Esophagus muscularis mucosa (tissue), 4 donors: ENCODE measurements at regions not wholly inside any gene's neighbourhood (a gene's known extent, or its start where the extent isn't known, plus 50 kb on each side); places are given as distances from the start of the nearest gene placed in this dataset.

Experiments used
- DNase-seq: peaks from one replicate; pipeline ENCODE4 v3.0.0-alpha.2; 2017; ENCODE audit errors: extremely low spot score
- H3K27ac ChIP-seq, 4 donors: fragments of 200-600 bp; sonication (generic); replicated peaks in 1 of 4; 1 replicate in 3 of 4; 2 replicates in 1 of 4; pipeline ENCODE4 v1.5.1; 2016 to 2019; ENCODE audit warnings: mild to moderate bottlenecking in 1 of 4
- H3K27me3 ChIP-seq, 4 donors: fragments of 200-600 bp; sonication (generic); one replicate each; pipeline versions ENCODE4 v1.5.1 to v1.6.0; 2016 to 2019
- H3K36me3 ChIP-seq, 4 donors: fragments of 200-600 bp; sonication (generic); one replicate each; pipeline ENCODE4 v1.5.1; 2016 to 2019
- H3K4me1 ChIP-seq, 4 donors: fragments of 200-600 bp; sonication (generic); one replicate each; pipeline ENCODE4 v1.5.1; 2016 to 2019
- H3K4me3 ChIP-seq, 4 donors: fragments of 200-600 bp; sonication (generic); 1 replicate in 2 of 4; 2 replicates in 2 of 4; pipeline ENCODE4 v1.5.1; 2016 to 2019; ENCODE audit warnings: mild to moderate bottlenecking in 4 of 4, moderate library complexity in 1 of 4
- H3K9me3 ChIP-seq, 4 donors: fragments of 200-600 bp; sonication (generic); 1 replicate in 3 of 4; 2 replicates in 1 of 4; pipeline ENCODE4 v1.5.1; 2016 to 2019
- CTCF ChIP-seq, 3 experiments: fragments of 200-600 bp in 2 of 3; fragments of 450-650 bp in 1 of 3; sonication (generic) in 2 of 3; IDR thresholded peaks; one replicate each; pipeline ENCODE4 v1.5.1; 2017 to 2019; ENCODE audit warnings: antibody characterized with exemption in 3 of 3, mild to moderate bottlenecking in 2 of 3, moderate library complexity in 1 of 3
- EP300 ChIP-seq: sonication (generic); formaldehyde crosslinking; IDR thresholded peaks from one replicate; pipeline ENCODE4 v1.6.1; 2017; ENCODE audit warnings: antibody characterized with exemption
- POLR2A ChIP-seq: fragments of 450-650 bp; IDR thresholded peaks from one replicate; pipeline ENCODE4 v1.6.1; 2017; ENCODE audit warnings: antibody characterized with exemption, moderate library complexity, mild to moderate bottlenecking, low read depth
- POLR2AphosphoS5 ChIP-seq, 2 donors: sonication (generic); formaldehyde crosslinking; IDR thresholded peaks; one replicate each; pipeline ENCODE4 v1.6.1; 2017; ENCODE audit warnings: antibody characterized with exemption in 2 of 2
- WGBS: methylation state at CpG from one replicate; pipeline ENCODE4 v1.1.5; 2018; 5-methylcytosine and 5-hydroxymethylcytosine counted together
- intact Hi-C: fragments of 100-400 bp; cut with DNase I; formaldehyde crosslinking; loops from one replicate; pipeline ENCODE4 v1.15.1; 2023

GRCh38 chr5:167608390-167609272, 682.8 kb upstream of the WWC1 start:
- no peak for DNase-seq
- intact Hi-C loops: no loop called here
- Histone ChIP-seq H3K27ac (no peak overlapping the region), H3K4me3 (no peak overlapping the region), H3K27me3 (no peaks in the 10 kb centered on the region), H3K9me3 (peaks cover 0 to 3% (median 0%) of the 10 kb centered on the region in 4 donors), H3K36me3 (no peaks in the 10 kb centered on the region), H3K4me1 (no peaks in the 10 kb centered on the region)
- TF ChIP-seq EP300 (no peak), POLR2AphosphoS5 (IDR thresholded peaks at IDR 0.05) (no peak)
- WGBS: 87% methylated on average over 13 of the region's 13 CpGs

- WGBS: 59% methylated on average over 8 of the region's 8 CpGs
- no peak overlapping the region for H3K27ac ChIP-seq
- H3K4me3 ChIP-seq: no peak overlapping the region
- H3K27me3 ChIP-seq: no peaks in the 10 kb centered on the region
- H3K9me3 ChIP-seq: no peaks in the 10 kb centered on the region
- H3K36me3 ChIP-seq: no peaks in the 10 kb centered on the region
- H3K4me1 ChIP-seq: no peaks in the 10 kb centered on the region
- DNase-seq: no peak
- no peak for TF ChIP-seq EP300
- TF ChIP-seq CTCF (IDR thresholded peaks at IDR 0.05): no peak
- TF ChIP-seq POLR2AphosphoS5 (IDR thresholded peaks at IDR 0.05): no peak
- no peak for TF ChIP-seq POLR2A
- intact Hi-C loops: no loop called here
Measured at GRCh38 chr5:167614294-167615021, 677.0 kb upstream of the WWC1 start.

- no peak overlapping the region for H3K27ac ChIP-seq
- no peaks in the 10 kb centered on the region for H3K9me3 ChIP-seq
- H3K27me3 ChIP-seq: no peaks in the 10 kb centered on the region
- TF ChIP-seq CTCF (IDR thresholded peaks at IDR 0.05): no peak
- no peak for TF ChIP-seq EP300
- TF ChIP-seq POLR2A: no peak
- no peak for TF ChIP-seq POLR2AphosphoS5 (IDR thresholded peaks at IDR 0.05)
- no peaks in the 10 kb centered on the region for H3K4me1 ChIP-seq
- no peaks in the 10 kb centered on the region for H3K36me3 ChIP-seq
- DNase-seq: no peak
- no peak overlapping the region for H3K4me3 ChIP-seq
- intact Hi-C loops: no loop called here
- WGBS: 71% methylated on average over 2 of the region's 2 CpGs
Measured at GRCh38 chr5:167616043-167616890, 675.2 kb upstream of the WWC1 start.

- TF ChIP-seq POLR2A: no peak
- no peak for TF ChIP-seq CTCF (IDR thresholded peaks at IDR 0.05)
- TF ChIP-seq POLR2AphosphoS5 (IDR thresholded peaks at IDR 0.05): no peak
- no peak for TF ChIP-seq EP300
- no peaks in the 10 kb centered on the region for H3K4me1 ChIP-seq
- intact Hi-C loops: no loop called here
- H3K4me3 ChIP-seq: no peak overlapping the region
- H3K27ac ChIP-seq: no peak overlapping the region
- no peaks in the 10 kb centered on the region for H3K27me3 ChIP-seq
- 67% methylated on average over 3 of the region's 3 CpGs for WGBS
- H3K36me3 ChIP-seq: no peaks in the 10 kb centered on the region
- DNase-seq: no peak
- H3K9me3 ChIP-seq: no peaks in the 10 kb centered on the region
Measured at GRCh38 chr5:167623354-167623753, 668.1 kb upstream of the WWC1 start.
